ENCODE measurements at regions not wholly inside any gene's neighbourhood (a gene's known extent, or its start where the extent isn't known, plus 50 kb on each side); places are given as distances from the start of the nearest gene placed in this dataset.

- TF ChIP-seq POLR2A (IDR thresholded peaks at IDR 0.05) (no peak), CTCF (IDR thresholded peaks at IDR 0.05) (no peak), EP300 (IDR thresholded peaks at IDR 0.05; ENCODE audit: low read depth) (no peak), POLR2AphosphoS5 (IDR thresholded peaks at IDR 0.05) (no peak)
Observed at GRCh38 chr12:115137812-115138521, 454.0 kb upstream of the TBX3 start.
